ENCODE measurements at regions not wholly inside any gene's neighbourhood (a gene's known extent, or its start where the extent isn't known, plus 50 kb on each side); places are given as distances from the start of the nearest gene placed in this dataset.
"Not testable (repeated sequence)": the region's sequence is repeated elsewhere in the genome, so short reads cannot be mapped to it uniquely, and the experiment has no call there.

GRCh38 chr6:48378884-48379407 is 267.9 kb upstream of the PTCHD4 start:
- Histone ChIP-seq H3K9me3 (ENCODE audit: insufficient read depth, low read length) (no peaks in the 10 kb centered on the region), H3K27me3 (ENCODE audit: insufficient read depth, insufficient read length) (no peaks in the 10 kb centered on the region), H3K4me1 (ENCODE audit: insufficient read depth, insufficient read length) (no peaks in the 10 kb centered on the region), H3K9ac (ENCODE audit: insufficient read length, low read depth) (no peak overlapping the region), H3K4me3 (ENCODE audit: insufficient read length, low read depth) (no peak overlapping the region), H3K36me3 (ENCODE audit: insufficient read depth, insufficient read length, low read length) (no peaks in the 10 kb centered on the region)
- TF ChIP-seq ZNF274 (IDR thresholded peaks at IDR 0.05; ENCODE audit: low read depth, low read length) (no peak), YY1 (IDR thresholded peaks at IDR 0.05; ENCODE audit: insufficient read depth, insufficient read length) (no peak), SUZ12 (IDR thresholded peaks at IDR 0.05; ENCODE audit: extremely low read depth, insufficient read depth, insufficient read length) (no peak)
- no peak for DNase-seq (ENCODE audit: low read depth, low spot score)

DNA sequence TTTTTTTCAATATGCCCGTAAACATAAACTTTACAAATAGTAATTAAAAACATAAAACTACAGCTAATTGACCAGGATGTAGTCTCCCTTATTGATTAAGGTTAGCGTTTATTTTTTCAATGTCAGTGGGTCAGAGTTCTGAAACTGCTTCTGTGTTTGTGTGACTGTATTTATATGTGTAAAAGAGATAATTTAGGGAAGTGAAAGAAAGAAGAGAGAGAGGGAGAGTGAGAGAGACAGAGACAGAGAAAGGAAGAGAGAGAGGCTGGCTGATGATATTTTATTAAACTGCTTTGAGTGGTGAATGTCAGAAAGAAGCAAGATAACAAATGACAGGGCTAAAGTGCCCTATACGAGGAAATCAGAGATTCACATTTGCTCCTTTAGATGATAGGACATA is 266.1 kb upstream of the PTCHD4 start:
- H3K27me3 ChIP-seq (ENCODE audit: insufficient read depth, insufficient read length) = no peaks in the 10 kb centered on the region
- H3K4me1 ChIP-seq (ENCODE audit: insufficient read depth, insufficient read length) = no peaks in the 10 kb centered on the region
- no peak for DNase-seq (ENCODE audit: low read depth, low spot score)
- no peak overlapping the region for H3K9ac ChIP-seq (ENCODE audit: insufficient read length, low read depth)
- no peaks in the 10 kb centered on the region for H3K9me3 ChIP-seq (ENCODE audit: insufficient read depth, low read length)
- H3K36me3 ChIP-seq (ENCODE audit: insufficient read depth, insufficient read length, low read length) = no peaks in the 10 kb centered on the region
- TF ChIP-seq ZNF274 (IDR thresholded peaks at IDR 0.05; ENCODE audit: low read depth, low read length) (no peak), YY1 (IDR thresholded peaks at IDR 0.05; ENCODE audit: insufficient read depth, insufficient read length) (no peak), SUZ12 (IDR thresholded peaks at IDR 0.05; ENCODE audit: extremely low read depth, insufficient read depth, insufficient read length) (no peak)
- no peak overlapping the region for H3K4me3 ChIP-seq (ENCODE audit: insufficient read length, low read depth)

DNA sequence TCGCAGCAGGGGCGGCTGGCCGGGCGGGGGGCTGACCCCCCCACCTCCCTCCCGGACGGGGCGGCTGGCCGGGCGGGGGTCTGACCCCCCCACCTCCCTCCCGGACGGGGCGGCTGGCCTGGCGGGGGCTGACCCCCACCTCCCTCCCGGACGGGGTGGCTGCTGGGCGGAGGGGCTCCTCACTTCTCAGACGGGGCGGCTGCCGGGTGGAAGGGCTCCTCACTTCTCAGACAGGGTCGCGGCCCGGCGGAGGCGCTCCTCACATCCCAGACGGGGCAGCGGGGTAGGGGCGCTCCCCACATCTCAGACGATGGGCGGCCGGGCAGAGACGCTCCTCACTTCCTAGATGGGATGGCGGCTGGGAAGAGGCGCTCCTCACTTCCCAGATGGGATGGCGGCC is 260.2 kb upstream of the PTCHD4 start:
- not testable (repeated sequence) for DNase-seq (ENCODE audit: low read depth, low spot score); H3K36me3 ChIP-seq (ENCODE audit: insufficient read depth, insufficient read length, low read length); H3K9me3 ChIP-seq (ENCODE audit: insufficient read depth, low read length); H3K4me3 ChIP-seq (ENCODE audit: insufficient read length, low read depth); H3K4me1 ChIP-seq (ENCODE audit: insufficient read depth, insufficient read length); H3K27me3 ChIP-seq (ENCODE audit: insufficient read depth, insufficient read length); H3K9ac ChIP-seq (ENCODE audit: insufficient read length, low read depth)

DNA sequence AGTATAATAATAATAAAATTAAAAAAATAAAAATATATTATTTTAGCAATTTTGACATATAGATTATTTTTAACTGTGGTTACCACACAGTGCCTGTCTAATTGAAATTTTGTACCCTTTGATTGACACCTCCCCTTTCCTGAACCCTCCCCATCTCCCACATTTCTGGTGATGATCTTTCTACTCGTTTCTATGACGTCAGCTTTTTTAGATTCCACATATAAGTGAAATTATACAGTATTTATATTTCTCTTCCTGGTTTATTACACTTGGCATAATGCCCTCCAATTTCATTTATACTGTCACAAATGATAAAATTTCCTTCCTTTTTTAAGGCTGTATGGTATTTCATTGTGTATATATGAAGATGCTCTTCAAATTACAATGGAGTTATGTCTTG is 258.1 kb upstream of the PTCHD4 start:
- no peak for DNase-seq (ENCODE audit: low read depth, low spot score)
- H3K27me3 ChIP-seq (ENCODE audit: insufficient read depth, insufficient read length) = no peaks in the 10 kb centered on the region
- no peak overlapping the region for H3K4me3 ChIP-seq (ENCODE audit: insufficient read length, low read depth)
- no peaks in the 10 kb centered on the region for H3K9me3 ChIP-seq (ENCODE audit: insufficient read depth, low read length)
- TF ChIP-seq YY1 (IDR thresholded peaks at IDR 0.05; ENCODE audit: insufficient read depth, insufficient read length) (no peak), ZNF274 (IDR thresholded peaks at IDR 0.05; ENCODE audit: low read depth, low read length) (no peak), SUZ12 (IDR thresholded peaks at IDR 0.05; ENCODE audit: extremely low read depth, insufficient read depth, insufficient read length) (no peak)
- H3K4me1 ChIP-seq (ENCODE audit: insufficient read depth, insufficient read length) = no peaks in the 10 kb centered on the region
- H3K36me3 ChIP-seq (ENCODE audit: insufficient read depth, insufficient read length, low read length) = no peaks in the 10 kb centered on the region
- H3K9ac ChIP-seq (ENCODE audit: insufficient read length, low read depth) = no peak overlapping the region

- TF ChIP-seq ZNF274 (IDR thresholded peaks at IDR 0.05; ENCODE audit: low read depth, low read length) (no peak), SUZ12 (IDR thresholded peaks at IDR 0.05; ENCODE audit: extremely low read depth, insufficient read depth, insufficient read length) (no peak), YY1 (IDR thresholded peaks at IDR 0.05; ENCODE audit: insufficient read depth, insufficient read length) (no peak)
- H3K27me3 ChIP-seq (ENCODE audit: insufficient read depth, insufficient read length) = no peaks in the 10 kb centered on the region
- no peaks in the 10 kb centered on the region for H3K4me1 ChIP-seq (ENCODE audit: insufficient read depth, insufficient read length)
- no peak overlapping the region for H3K9ac ChIP-seq (ENCODE audit: insufficient read length, low read depth)
- H3K36me3 ChIP-seq (ENCODE audit: insufficient read depth, insufficient read length, low read length) = no peaks in the 10 kb centered on the region
- DNase-seq (ENCODE audit: low read depth, low spot score) = no peak
- no peaks in the 10 kb centered on the region for H3K9me3 ChIP-seq (ENCODE audit: insufficient read depth, low read length)
- H3K4me3 ChIP-seq (ENCODE audit: insufficient read length, low read depth) = no peak overlapping the region
These were observed 214.7 kb upstream of the PTCHD4 start for GRCh38 chr6:48325701-48326100.

GRCh38 chr6:48318670-48319069 is 207.7 kb upstream of the PTCHD4 start:
- DNase-seq (ENCODE audit: low read depth, low spot score) = no peak

GRCh38 chr6:48315915-48316314 is 204.9 kb upstream of the PTCHD4 start:
- no peaks in the 10 kb centered on the region for H3K36me3 ChIP-seq (ENCODE audit: insufficient read depth, insufficient read length, low read length)
- H3K9ac ChIP-seq (ENCODE audit: insufficient read length, low read depth) = no peak overlapping the region
- H3K9me3 ChIP-seq (ENCODE audit: insufficient read depth, low read length) = no peaks in the 10 kb centered on the region
- no peaks in the 10 kb centered on the region for H3K27me3 ChIP-seq (ENCODE audit: insufficient read depth, insufficient read length)
- TF ChIP-seq YY1 (IDR thresholded peaks at IDR 0.05; ENCODE audit: insufficient read depth, insufficient read length) (no peak), SUZ12 (IDR thresholded peaks at IDR 0.05; ENCODE audit: extremely low read depth, insufficient read depth, insufficient read length) (no peak), ZNF274 (IDR thresholded peaks at IDR 0.05; ENCODE audit: low read depth, low read length) (no peak)
- DNase-seq (ENCODE audit: low read depth, low spot score) = no peak
- H3K4me1 ChIP-seq (ENCODE audit: insufficient read depth, insufficient read length) = no peaks in the 10 kb centered on the region
- no peak overlapping the region for H3K4me3 ChIP-seq (ENCODE audit: insufficient read length, low read depth)

More at GRCh38 chr6:48318670-48319069, 207.7 kb upstream of the PTCHD4 start:
- no peaks in the 10 kb centered on the region for H3K4me1 ChIP-seq (ENCODE audit: insufficient read depth, insufficient read length)
- H3K9ac ChIP-seq (ENCODE audit: insufficient read length, low read depth) = no peak overlapping the region
- TF ChIP-seq SUZ12 (IDR thresholded peaks at IDR 0.05; ENCODE audit: extremely low read depth, insufficient read depth, insufficient read length) = no peak
- TF ChIP-seq ZNF274 (IDR thresholded peaks at IDR 0.05; ENCODE audit: low read depth, low read length) = no peak
- TF ChIP-seq YY1 (IDR thresholded peaks at IDR 0.05; ENCODE audit: insufficient read depth, insufficient read length) = no peak
- no peaks in the 10 kb centered on the region for H3K27me3 ChIP-seq (ENCODE audit: insufficient read depth, insufficient read length)
- H3K4me3 ChIP-seq (ENCODE audit: insufficient read length, low read depth) = no peak overlapping the region
- no peaks in the 10 kb centered on the region for H3K9me3 ChIP-seq (ENCODE audit: insufficient read depth, low read length)
- no peaks in the 10 kb centered on the region for H3K36me3 ChIP-seq (ENCODE audit: insufficient read depth, insufficient read length, low read length)

Data from NT2/D1 (cell line).